Thoracic aorta (tissue), 2 donors: ENCODE measurements at regions not wholly inside any gene's neighbourhood (a gene's known extent, or its start where the extent isn't known, plus 50 kb on each side); places are given as distances from the start of the nearest gene placed in this dataset.

Experiments used
- ATAC-seq: fragments of 150-250 bp; one replicate; pipeline ENCODE4 v1.8.0; 2017; ENCODE audit warnings: low read depth; ENCODE audit not compliant: insufficient number of reproducible peaks, low FRiP score
- DNase-seq: peaks from one replicate; pipeline ENCODE4 v3.0.0-alpha.2; 2020; ENCODE audit warnings: low spot score
- H3K27ac ChIP-seq, 2 donors: fragments of 200-600 bp; sonication (generic); 1 replicate in 1 of 2; 2 replicates in 1 of 2; pipeline ENCODE4 v1.5.1; 2016; ENCODE audit warnings: mild to moderate bottlenecking in 2 of 2, moderate library complexity in 2 of 2
- H3K27me3 ChIP-seq: fragments of 200-600 bp; sonication (generic); replicated peaks from 2 replicates; pipeline ENCODE4 v1.6.0; 2016; ENCODE audit warnings: mild to moderate bottlenecking; ENCODE audit not compliant: insufficient read depth
- H3K36me3 ChIP-seq: fragments of 200-600 bp; sonication (generic); one replicate; pipeline ENCODE4 v1.5.1; 2016
- H3K4me1 ChIP-seq, 2 donors: fragments of 200-600 bp; sonication (generic); 1 replicate in 1 of 2; 2 replicates in 1 of 2; pipeline versions ENCODE4 v1.5.1 to v1.6.0; 2016; ENCODE audit warnings: low read depth in 2 of 2, mild to moderate bottlenecking in 1 of 2; ENCODE audit not compliant: control insufficient read depth in 1 of 2
- H3K4me3 ChIP-seq: fragments of 200-600 bp; sonication (generic); 2 replicates; pipeline ENCODE4 v1.5.1; 2016; ENCODE audit warnings: mild to moderate bottlenecking
- H3K9me3 ChIP-seq: fragments of 200-600 bp; sonication (generic); 2 replicates; pipeline ENCODE4 v1.5.1; 2016
- CTCF ChIP-seq: fragments of 200-600 bp; sonication (generic); IDR thresholded peaks from one replicate; pipeline ENCODE4 v1.5.1; 2019; ENCODE audit warnings: antibody characterized with exemption

- H3K9me3 ChIP-seq, result no peaks in the 10 kb centered on the region
- no peaks in the 10 kb centered on the region for H3K4me1 ChIP-seq
- DNase-seq (no peak), ATAC-seq (no peak)
- H3K27ac ChIP-seq, result no peak overlapping the region
- TF ChIP-seq CTCF, result no peak
- H3K36me3 ChIP-seq, result no peaks in the 10 kb centered on the region
- H3K27me3 ChIP-seq, result no peaks in the 10 kb centered on the region
- no peak overlapping the region for H3K4me3 ChIP-seq
Measured at GRCh38 chr6:9646342-9647070, 768.4 kb downstream of the TFAP2A start.

GRCh38 chr6:9638861-9639260 is 776.0 kb downstream of the TFAP2A start:
- Histone ChIP-seq H3K4me3 (no peak overlapping the region), H3K27ac (no peak overlapping the region), H3K9me3 (no peaks in the 10 kb centered on the region), H3K4me1 (no peaks in the 10 kb centered on the region), H3K36me3 (no peaks in the 10 kb centered on the region), H3K27me3 (no peaks in the 10 kb centered on the region)
- no peak for DNase-seq
- no peak for ATAC-seq
- no peak for TF ChIP-seq CTCF

- H3K4me3 ChIP-seq, result no peak overlapping the region
- ATAC-seq, result no peak
- no peak for TF ChIP-seq CTCF
- no peaks in the 10 kb centered on the region for H3K9me3 ChIP-seq
- DNase-seq, result no peak
- H3K27ac ChIP-seq, result no peak overlapping the region
- H3K36me3 ChIP-seq, result no peaks in the 10 kb centered on the region
- no peaks in the 10 kb centered on the region for H3K4me1 ChIP-seq
- no peaks in the 10 kb centered on the region for H3K27me3 ChIP-seq
Measured at GRCh38 chr6:9634776-9635175, 780.1 kb downstream of the TFAP2A start.

GRCh38 chr6:9632026-9632425 is 782.8 kb downstream of the TFAP2A start:
- ATAC-seq (no peak), DNase-seq (no peak)
- no peak for TF ChIP-seq CTCF
- H3K4me1 ChIP-seq, result no peaks in the 10 kb centered on the region
- H3K36me3 ChIP-seq, result no peaks in the 10 kb centered on the region
- no peaks in the 10 kb centered on the region for H3K9me3 ChIP-seq
- no peak overlapping the region for H3K27ac ChIP-seq
- no peaks in the 10 kb centered on the region for H3K27me3 ChIP-seq
- H3K4me3 ChIP-seq, result no peak overlapping the region

- no peaks in the 10 kb centered on the region for H3K36me3 ChIP-seq
- no peak overlapping the region for H3K4me3 ChIP-seq
- H3K27me3 ChIP-seq, result no peaks in the 10 kb centered on the region
- DNase-seq (no peak), ATAC-seq (no peak)
- peaks cover 4% of the 10 kb centered on the region for H3K9me3 ChIP-seq
- TF ChIP-seq CTCF, result no peak
- no peaks in the 10 kb centered on the region for H3K4me1 ChIP-seq
- no peak overlapping the region for H3K27ac ChIP-seq
Measured at GRCh38 chr6:9628819-9629218, 786.1 kb downstream of the TFAP2A start.
